Stimulated activated naive B cell treated with anti-CD40 and anti-IgM and Interleukin-4, amounts not matched to agents 10 μg/mL and 1 μg/mL and 100 μg/mL, for 72 hours (primary cell): ENCODE measurements at regions not wholly inside any gene's neighbourhood (a gene's known extent, or its start where the extent isn't known, plus 50 kb on each side); places are given as distances from the start of the nearest gene placed in this dataset.

ENCODE experiments used
- ATAC-seq, 2 donors: fragments of 150-1000 bp; cut with Tn5 transposase; replicated peaks; 2 replicates each; pipeline ENCODE4 v1.10.0; 2021; ENCODE audit warnings: moderate library complexity in 1 of 2
- DNase-seq: peaks from one replicate; pipeline ENCODE4 v3.0.0; 2021
- H3K27ac Mint-ChIP-seq: one replicate; pipeline ENCODE4 v1.8.0; 2022; ENCODE audit warnings: mild to moderate bottlenecking, mixed read lengths
- H3K27me3 Mint-ChIP-seq, 2 donors: one replicate each; pipeline ENCODE4 v1.8.0; 2022; ENCODE audit warnings: mixed read lengths in 2 of 2
- H3K36me3 Mint-ChIP-seq, 2 donors: one replicate each; pipeline ENCODE4 v1.8.0; 2022; ENCODE audit warnings: mixed read lengths in 2 of 2, mild to moderate bottlenecking in 1 of 2
- H3K4me1 Mint-ChIP-seq, 2 donors: one replicate each; pipeline ENCODE4 v1.8.0; 2022; ENCODE audit warnings: mixed read lengths in 2 of 2, mild to moderate bottlenecking in 1 of 2
- H3K4me3 Mint-ChIP-seq, 2 donors: one replicate each; pipeline ENCODE4 v1.8.0; 2022; ENCODE audit warnings: mild to moderate bottlenecking in 2 of 2, mixed read lengths in 2 of 2, moderate library complexity in 1 of 2
- H3K9me3 Mint-ChIP-seq, 2 donors: one replicate each; pipeline ENCODE4 v1.8.0; 2022; ENCODE audit warnings: mixed read lengths in 2 of 2, mild to moderate bottlenecking in 1 of 2

GRCh38 chr14:100393362-100393761, 70.2 kb downstream of the SLC25A47 start:
- no peak for ATAC-seq
- Mint-ChIP-seq H3K9me3 (no peaks in the 10 kb centered on the region), H3K4me1 (peaks cover 4 to 9% of the 10 kb centered on the region in 2 donors), H3K27ac (peak overlapping the region; percentile 21), H3K4me3 (no peak overlapping the region), H3K36me3 (peaks cover 14 to 20% of the 10 kb centered on the region in 2 donors), H3K27me3 (no peaks in the 10 kb centered on the region)
- DNase-seq: no peak

DNA sequence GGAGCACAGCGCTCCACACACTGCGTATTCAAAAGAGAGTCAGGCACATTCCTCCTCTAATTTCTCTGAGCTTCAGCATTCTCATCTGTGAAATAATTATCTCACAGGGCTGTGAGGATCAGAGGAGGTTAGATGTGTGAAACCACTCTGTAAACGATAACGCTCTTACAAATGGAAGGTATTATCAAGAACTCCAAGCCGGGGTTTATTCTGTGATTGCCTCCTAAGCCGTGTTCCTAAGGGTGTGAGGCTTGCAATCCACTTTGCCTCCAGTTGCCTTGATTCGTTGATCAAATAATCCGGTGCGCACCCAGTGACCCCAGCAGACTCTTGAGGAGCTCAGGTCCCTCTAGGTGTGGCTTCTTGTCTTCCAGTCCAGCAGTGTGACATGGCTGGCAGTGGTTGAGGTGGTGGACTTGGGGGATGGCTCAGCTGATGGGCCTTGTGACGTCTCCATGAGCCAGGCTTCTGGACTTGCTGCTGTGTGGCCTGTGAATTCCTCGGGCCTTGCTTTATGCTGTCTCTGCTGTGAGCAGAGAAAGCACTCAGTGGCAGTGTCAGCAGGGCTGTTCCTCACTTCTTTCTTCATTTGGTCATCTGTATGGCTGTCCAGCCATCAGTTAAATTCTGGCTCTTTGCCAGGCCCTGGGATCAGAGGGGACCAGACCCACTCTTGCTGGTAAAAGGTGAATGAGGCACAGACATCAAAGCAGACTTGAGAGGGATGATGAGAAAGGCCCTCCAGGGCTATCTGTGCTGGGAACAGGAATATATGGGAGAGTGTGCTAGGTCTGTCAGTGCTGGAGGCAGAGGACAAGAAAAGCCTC, 71.0 kb downstream of the SLC25A47 start:
- Mint-ChIP-seq H3K4me1 (peaks cover 0 to 9% of the 10 kb centered on the region in 2 donors), H3K27me3 (no peaks in the 10 kb centered on the region), H3K4me3 (no peak overlapping the region), H3K36me3 (peaks cover 14 to 20% of the 10 kb centered on the region in 2 donors), H3K9me3 (no peaks in the 10 kb centered on the region), H3K27ac (no peak overlapping the region)
- ATAC-seq: no peak
- no peak for DNase-seq

DNA sequence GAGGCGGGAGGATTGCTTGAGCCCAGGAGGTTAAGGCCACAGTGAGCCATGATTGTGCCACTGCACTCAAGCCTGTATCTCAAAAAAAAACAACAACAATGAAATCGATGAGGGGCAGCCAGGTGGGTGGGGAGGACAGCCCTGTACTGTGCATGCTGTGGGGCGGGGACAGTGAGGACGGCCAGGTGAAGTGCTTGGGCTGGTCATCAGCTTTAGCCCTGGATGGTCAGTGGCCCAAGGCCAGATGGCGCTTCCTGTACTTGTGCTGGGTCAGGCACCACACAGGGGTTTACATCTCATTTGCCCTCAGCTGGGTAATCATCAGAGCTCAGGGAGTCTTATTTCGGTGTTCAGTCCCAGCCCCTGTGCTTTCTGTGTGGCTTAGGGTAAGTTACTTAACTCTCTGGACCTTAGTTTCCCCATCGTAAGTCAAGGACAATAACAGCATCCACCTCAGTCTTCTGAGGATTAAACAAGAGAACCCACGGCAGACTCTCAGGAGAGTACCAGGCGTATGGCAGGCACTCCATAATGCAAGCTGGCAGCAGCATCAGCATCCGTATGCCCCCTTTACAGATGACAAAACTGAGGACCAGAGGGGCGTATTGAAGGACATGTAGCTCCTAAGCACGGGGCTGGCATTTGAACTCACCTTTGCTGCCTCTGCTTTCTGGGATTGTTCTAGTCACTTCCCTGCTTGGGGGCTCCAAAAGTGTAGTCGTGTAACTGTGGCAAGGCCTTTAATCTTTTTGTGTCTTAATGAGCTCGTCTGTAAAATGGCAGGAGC, 71.9 kb downstream of the SLC25A47 start:
- Mint-ChIP-seq H3K9me3 (no peaks in the 10 kb centered on the region), H3K27me3 (no peaks in the 10 kb centered on the region), H3K27ac (no peak overlapping the region), H3K4me3 (no peak overlapping the region), H3K4me1 (peaks cover 8 to 9% of the 10 kb centered on the region in 2 donors), H3K36me3 (peaks cover 14 to 27% of the 10 kb centered on the region in 2 donors)
- ATAC-seq: no peak
- no peak for DNase-seq

- peaks cover 8 to 23% of the 10 kb centered on the region in 2 donors for H3K36me3 Mint-ChIP-seq
- no peaks in the 10 kb centered on the region for H3K27me3 Mint-ChIP-seq
- ATAC-seq (no peak), DNase-seq (no peak)
- no peak overlapping the region for H3K4me3 Mint-ChIP-seq
- no peak overlapping the region for H3K27ac Mint-ChIP-seq
- peaks cover 7 to 8% of the 10 kb centered on the region in 2 donors for H3K4me1 Mint-ChIP-seq
- H3K9me3 Mint-ChIP-seq: no peaks in the 10 kb centered on the region
Observed at GRCh38 chr14:100396266-100396795, 73.2 kb downstream of the SLC25A47 start.

GRCh38 chr14:100397005-100397404, 73.9 kb downstream of the SLC25A47 start:
- DNase-seq: no peak
- Mint-ChIP-seq H3K4me3 (no peak overlapping the region), H3K9me3 (no peaks in the 10 kb centered on the region), H3K27me3 (no peaks in the 10 kb centered on the region), H3K27ac (no peak overlapping the region), H3K4me1 (peaks cover 7 to 8% of the 10 kb centered on the region in 2 donors), H3K36me3 (peaks cover 8 to 24% of the 10 kb centered on the region in 2 donors)
- no peak for ATAC-seq

DNA sequence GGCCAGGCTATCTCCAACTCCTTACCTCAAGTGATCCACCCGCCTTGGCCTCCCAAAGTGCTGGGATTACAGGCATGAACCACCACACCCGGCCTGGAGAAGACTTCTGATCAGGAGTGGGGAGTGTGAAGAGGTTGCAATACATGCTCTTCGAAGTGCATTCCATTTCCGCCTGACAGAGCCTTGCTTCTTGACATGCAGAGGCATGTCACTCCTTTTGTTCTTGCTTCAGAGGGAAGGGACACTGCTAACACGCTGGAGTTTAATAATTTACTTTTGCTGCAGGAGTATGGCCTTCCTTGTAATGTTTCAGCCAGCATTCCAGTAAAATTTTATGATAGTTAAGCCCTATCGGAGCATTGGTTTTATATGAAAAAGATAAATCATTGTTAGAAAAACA, 74.9 kb downstream of the SLC25A47 start:
- DNase-seq (no peak), ATAC-seq (no peak)
- no peak overlapping the region for H3K27ac Mint-ChIP-seq
- peaks cover 8 to 24% of the 10 kb centered on the region in 2 donors for H3K36me3 Mint-ChIP-seq
- H3K27me3 Mint-ChIP-seq: no peaks in the 10 kb centered on the region
- H3K4me1 Mint-ChIP-seq: peaks cover 4 to 8% of the 10 kb centered on the region in 2 donors
- no peaks in the 10 kb centered on the region for H3K9me3 Mint-ChIP-seq
- H3K4me3 Mint-ChIP-seq: no peak overlapping the region

- Mint-ChIP-seq H3K36me3 (peaks cover 8 to 20% of the 10 kb centered on the region in 2 donors), H3K27ac (peak overlapping the region; percentile 15), H3K27me3 (no peaks in the 10 kb centered on the region), H3K4me3 (no peak overlapping the region), H3K9me3 (no peaks in the 10 kb centered on the region), H3K4me1 (peaks cover 2 to 8% of the 10 kb centered on the region in 2 donors)
- no peak for DNase-seq
- no peak for ATAC-seq
Observed at GRCh38 chr14:100399052-100399849, 76.1 kb downstream of the SLC25A47 start.

GRCh38 chr14:100400115-100400514, 77.0 kb downstream of the SLC25A47 start:
- no peaks in the 10 kb centered on the region for H3K27me3 Mint-ChIP-seq
- no peak overlapping the region for H3K27ac Mint-ChIP-seq
- ATAC-seq (no peak), DNase-seq (no peak)
- H3K9me3 Mint-ChIP-seq: no peaks in the 10 kb centered on the region
- peaks cover 8 to 24% of the 10 kb centered on the region in 2 donors for H3K36me3 Mint-ChIP-seq
- H3K4me3 Mint-ChIP-seq: no peak overlapping the region
- peaks cover 4 to 14% of the 10 kb centered on the region in 2 donors for H3K4me1 Mint-ChIP-seq

GRCh38 chr14:100401031-100401692, 78.0 kb downstream of the SLC25A47 start:
- Mint-ChIP-seq H3K4me1 (peaks cover 9 to 20% of the 10 kb centered on the region in 2 donors), H3K27me3 (no peaks in the 10 kb centered on the region), H3K27ac (peak overlapping the region; percentile 25), H3K9me3 (no peaks in the 10 kb centered on the region), H3K36me3 (peaks cover 8 to 24% of the 10 kb centered on the region in 2 donors), H3K4me3 (no peak overlapping the region)
- DNase-seq (no peak), ATAC-seq (no peak)

DNA sequence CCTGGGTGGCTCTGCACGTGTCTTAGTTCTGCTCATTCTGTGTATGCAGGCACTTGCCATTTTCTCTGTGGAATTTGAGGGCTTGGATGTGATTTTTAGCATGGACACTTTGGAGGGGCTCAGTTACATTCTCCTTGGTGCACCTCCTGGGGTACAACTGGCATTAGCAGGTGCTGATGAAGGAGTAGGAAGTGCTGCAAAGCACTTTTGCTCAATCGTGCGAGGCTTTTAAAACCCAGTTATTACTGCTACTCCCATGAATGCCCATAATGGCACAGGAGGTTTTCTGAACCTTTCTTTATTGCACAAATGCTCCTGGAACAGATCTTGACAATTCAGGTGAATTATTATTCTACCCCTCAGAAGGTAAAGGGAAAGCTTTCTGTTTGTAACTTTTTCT, 78.7 kb downstream of the SLC25A47 start:
- H3K27me3 Mint-ChIP-seq: no peaks in the 10 kb centered on the region
- ATAC-seq (no peak), DNase-seq (no peak)
- peaks cover 15 to 27% of the 10 kb centered on the region in 2 donors for H3K4me1 Mint-ChIP-seq
- H3K4me3 Mint-ChIP-seq: no peak overlapping the region
- no peaks in the 10 kb centered on the region for H3K9me3 Mint-ChIP-seq
- peaks cover 7 to 23% of the 10 kb centered on the region in 2 donors for H3K36me3 Mint-ChIP-seq
- peak overlapping the region; percentile 25 for H3K27ac Mint-ChIP-seq

DNA sequence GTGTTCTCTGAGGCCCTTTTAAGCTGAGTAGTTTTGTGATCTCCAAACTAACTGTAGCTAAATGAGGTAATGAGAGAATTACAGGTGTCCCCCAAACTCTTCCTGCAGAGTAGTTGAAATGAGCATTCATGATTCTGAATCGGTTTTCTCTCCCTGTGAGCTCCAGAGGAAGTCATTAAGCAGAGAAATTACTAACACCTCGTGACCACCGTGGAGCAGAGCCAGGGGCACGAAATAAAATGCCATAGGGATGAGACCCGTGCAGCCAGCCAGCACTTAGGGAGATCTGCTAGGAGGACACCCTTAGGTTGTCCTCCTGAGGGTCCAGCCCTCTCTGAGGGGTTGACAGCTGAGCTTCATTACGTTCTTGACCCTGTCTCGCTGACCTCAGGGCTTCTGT, 79.5 kb downstream of the SLC25A47 start:
- Mint-ChIP-seq H3K9me3 (no peaks in the 10 kb centered on the region), H3K4me1 (peaks cover 17 to 32% of the 10 kb centered on the region in 2 donors), H3K27ac (no peak overlapping the region), H3K4me3 (no peak overlapping the region), H3K36me3 (peaks cover 0 to 14% of the 10 kb centered on the region in 2 donors), H3K27me3 (no peaks in the 10 kb centered on the region)
- ATAC-seq: no peak
- no peak for DNase-seq

GRCh38 chr14:100403105-100403504, 80.0 kb downstream of the SLC25A47 start:
- H3K9me3 Mint-ChIP-seq: no peaks in the 10 kb centered on the region
- ATAC-seq: no peak

DNA sequence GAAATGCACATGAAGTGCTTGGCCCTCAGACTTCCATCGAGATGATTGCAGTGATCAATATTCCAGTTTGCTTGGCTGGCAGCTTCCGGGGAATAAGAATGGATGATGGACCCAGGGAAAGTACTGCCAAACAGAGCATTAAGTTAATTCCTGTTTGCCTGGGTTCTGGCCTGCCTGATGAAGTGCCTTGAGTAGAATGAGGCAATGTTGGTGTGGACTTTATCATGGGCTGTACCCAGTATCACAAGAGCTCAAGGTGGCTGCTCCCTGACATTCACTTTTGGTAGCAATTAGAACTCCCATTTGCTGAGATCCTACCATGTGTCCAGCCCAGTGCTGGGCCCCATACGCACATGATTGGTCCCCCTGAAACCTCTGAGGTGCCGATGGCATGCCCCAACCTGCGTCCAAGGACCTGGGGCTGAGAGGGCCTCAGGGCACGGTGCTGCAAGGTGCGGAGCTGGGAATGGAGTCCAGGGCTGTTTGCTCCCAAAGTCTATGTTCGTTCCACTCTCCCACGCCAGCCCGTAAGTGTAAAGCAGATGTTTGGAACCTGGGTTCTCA, 80.7 kb downstream of the SLC25A47 start:
- Mint-ChIP-seq H3K27me3 (no peaks in the 10 kb centered on the region), H3K36me3 (peaks cover 0 to 14% of the 10 kb centered on the region in 2 donors), H3K4me3 (no peak overlapping the region), H3K27ac (no peak overlapping the region), H3K9me3 (no peaks in the 10 kb centered on the region), H3K4me1 (peaks cover 20 to 32% of the 10 kb centered on the region in 2 donors)
- ATAC-seq (no peak), DNase-seq (no peak)

More at GRCh38 chr14:100403105-100403504, 80.0 kb downstream of the SLC25A47 start:
- H3K27me3 Mint-ChIP-seq: no peaks in the 10 kb centered on the region
- peaks cover 0 to 14% of the 10 kb centered on the region in 2 donors for H3K36me3 Mint-ChIP-seq
- H3K27ac Mint-ChIP-seq: no peak overlapping the region
- peaks cover 20 to 32% of the 10 kb centered on the region in 2 donors for H3K4me1 Mint-ChIP-seq
- DNase-seq: no peak
- no peak overlapping the region for H3K4me3 Mint-ChIP-seq
